HS-5 (cell line): ENCODE measurements at regions not wholly inside any gene's neighbourhood (a gene's known extent, or its start where the extent isn't known, plus 50 kb on each side); places are given as distances from the start of the nearest gene placed in this dataset.
"Not testable (repeated sequence)": the region's sequence is repeated elsewhere in the genome, so short reads cannot be mapped to it uniquely, and the experiment has no call there.

Experiments used
- DNase-seq: peaks from one replicate; pipeline ENCODE4 v3.0.0-alpha.2; 2012; ENCODE audit warnings: low read depth

GRCh38 chr10:33655921-33656320 lies 321.5 kb upstream of the NRP1 start:
- DNase-seq = no peak

GRCh38 chr10:33655165-33655815 lies 320.8 kb upstream of the NRP1 start:
- no peak for DNase-seq

GRCh38 chr10:33653584-33654367 lies 319.3 kb upstream of the NRP1 start:
- peak; percentile 29 for DNase-seq

GRCh38 chr10:33652870-33653269 lies 318.4 kb upstream of the NRP1 start:
- DNase-seq = no peak

GRCh38 chr10:33650131-33650530 lies 315.7 kb upstream of the NRP1 start:
- DNase-seq = not testable (repeated sequence)

- peak; percentile 26 for DNase-seq
Observed at GRCh38 chr10:33643042-33643441, 308.6 kb upstream of the NRP1 start.

GRCh38 chr10:33638891-33639290 lies 304.4 kb upstream of the NRP1 start:
- DNase-seq = no peak

GRCh38 chr10:33638374-33638773 lies 303.9 kb upstream of the NRP1 start:
- DNase-seq = no peak

GRCh38 chr10:33635967-33636515 lies 301.6 kb upstream of the NRP1 start:
- DNase-seq = no peak

- no peak for DNase-seq
Observed at GRCh38 chr10:33632432-33632831, 298.0 kb upstream of the NRP1 start.

- DNase-seq = no peak
Observed at GRCh38 chr10:33631991-33632390, 297.5 kb upstream of the NRP1 start.

GRCh38 chr10:33630761-33631160 lies 296.3 kb upstream of the NRP1 start:
- DNase-seq = no peak

- DNase-seq = no peak
Observed at GRCh38 chr10:33627611-33628010, 293.1 kb upstream of the NRP1 start.

GRCh38 chr10:33626798-33627466 lies 292.5 kb upstream of the NRP1 start:
- no peak for DNase-seq

GRCh38 chr10:33623669-33624068 lies 289.2 kb upstream of the NRP1 start:
- no peak for DNase-seq

- no peak for DNase-seq
Observed at GRCh38 chr10:33621101-33621500, 286.6 kb upstream of the NRP1 start.

GRCh38 chr10:33618196-33618595 lies 283.7 kb upstream of the NRP1 start:
- no peak for DNase-seq

GRCh38 chr10:33617381-33618080 lies 283.1 kb upstream of the NRP1 start:
- DNase-seq = no peak

- DNase-seq = no peak
Observed at GRCh38 chr10:33616956-33617355, 282.5 kb upstream of the NRP1 start.

- no peak for DNase-seq
Observed at GRCh38 chr10:33612551-33612950, 278.1 kb upstream of the NRP1 start.

- no peak for DNase-seq
Observed at GRCh38 chr10:33612116-33612515, 277.6 kb upstream of the NRP1 start.

GRCh38 chr10:33611423-33611822 lies 277.0 kb upstream of the NRP1 start:
- no peak for DNase-seq
